CD4-positive, alpha-beta T cell treated with Interleukin-2 at 100 ng/mL for 4 hours (primary cell): ENCODE measurements at regions not wholly inside any gene's neighbourhood (a gene's known extent, or its start where the extent isn't known, plus 50 kb on each side); places are given as distances from the start of the nearest gene placed in this dataset.
A peak's percentile ranks its signal among the peaks of the same experiment; 100 is the strongest.
"Not testable (repeated sequence)": the region's sequence is repeated elsewhere in the genome, so short reads cannot be mapped to it uniquely, and the experiment has no call there.

Experiments
- DNase-seq: peaks from one replicate; pipeline ENCODE4 v3.0.0-alpha.2; 2020; ENCODE audit warnings: low spot score

DNA sequence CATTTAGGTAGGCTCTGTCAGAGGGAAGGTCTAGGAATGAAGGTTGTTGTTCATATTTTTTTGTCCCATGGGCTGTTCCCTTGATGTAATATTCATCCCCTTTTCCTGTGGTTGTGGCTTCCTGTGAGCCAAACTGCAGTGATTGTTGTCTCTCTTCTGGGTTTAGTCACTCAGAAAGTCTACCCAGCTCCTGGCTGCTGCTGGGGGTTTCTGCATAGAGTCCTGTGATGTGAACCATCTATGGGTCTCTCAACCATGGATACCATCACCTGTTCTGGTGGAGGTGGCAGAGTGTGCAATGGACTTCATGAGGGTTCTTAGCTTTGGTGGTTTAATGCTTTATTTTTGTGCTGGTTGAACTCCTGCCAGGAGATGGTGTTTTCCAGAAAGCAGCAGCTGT, 122.8 kb downstream of the ZC4H2 start:
- no peak for DNase-seq

DNA sequence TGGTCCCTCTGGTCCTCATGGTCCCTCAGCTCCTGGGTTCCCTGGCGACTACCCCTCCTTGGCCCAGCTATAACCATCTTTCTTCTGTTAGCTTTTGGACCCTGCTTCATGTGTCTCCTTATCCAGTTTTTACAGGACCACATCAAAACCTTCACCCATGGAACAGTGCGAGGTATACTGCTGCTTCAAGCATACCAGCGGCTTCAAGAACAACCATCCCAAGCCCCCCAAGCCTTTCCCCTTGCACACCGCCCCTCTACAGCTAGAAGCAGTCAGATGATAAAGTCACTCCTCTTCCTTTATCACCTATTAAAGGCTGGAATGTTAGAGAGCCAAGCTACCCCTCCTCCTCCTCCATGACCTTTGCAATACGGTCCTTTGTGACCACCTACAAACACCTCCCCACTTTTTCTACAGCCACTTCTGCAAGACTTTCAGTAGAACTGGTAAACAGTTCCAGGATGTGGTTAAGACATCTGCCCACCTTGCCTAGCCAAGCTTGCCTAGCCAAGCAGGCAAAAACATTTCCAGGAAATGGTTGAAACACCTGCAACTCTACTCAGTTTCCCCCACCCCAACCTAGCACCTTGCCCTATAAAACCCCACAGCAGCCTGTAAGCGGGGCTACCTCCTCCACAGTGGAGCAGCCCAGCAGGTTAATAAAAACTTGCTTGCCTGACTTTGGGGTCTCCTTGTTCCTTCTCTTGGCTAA, 125.7 kb downstream of the ZC4H2 start:
- DNase-seq, result peak; percentile 1

DNA sequence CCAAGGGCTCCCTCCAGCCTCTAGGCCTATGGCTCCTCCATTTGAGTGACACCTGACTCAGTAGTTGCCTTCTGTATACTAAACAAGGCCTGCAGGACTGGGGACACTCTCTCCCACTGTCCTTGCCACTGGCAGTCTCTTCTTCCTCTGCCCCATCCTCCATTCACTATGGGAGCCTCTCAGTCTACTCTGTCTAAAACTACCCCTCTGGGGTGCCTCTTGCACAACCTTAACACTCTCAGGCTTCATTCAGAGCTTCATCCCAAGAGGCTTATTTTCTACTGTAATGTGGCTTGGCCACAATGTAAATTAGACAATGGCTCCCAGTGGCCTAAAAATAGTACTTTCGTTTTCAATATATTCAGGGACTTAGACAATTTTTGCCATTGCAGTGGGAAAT, 133.0 kb downstream of the ZC4H2 start:
- DNase-seq, result no peak

DNA sequence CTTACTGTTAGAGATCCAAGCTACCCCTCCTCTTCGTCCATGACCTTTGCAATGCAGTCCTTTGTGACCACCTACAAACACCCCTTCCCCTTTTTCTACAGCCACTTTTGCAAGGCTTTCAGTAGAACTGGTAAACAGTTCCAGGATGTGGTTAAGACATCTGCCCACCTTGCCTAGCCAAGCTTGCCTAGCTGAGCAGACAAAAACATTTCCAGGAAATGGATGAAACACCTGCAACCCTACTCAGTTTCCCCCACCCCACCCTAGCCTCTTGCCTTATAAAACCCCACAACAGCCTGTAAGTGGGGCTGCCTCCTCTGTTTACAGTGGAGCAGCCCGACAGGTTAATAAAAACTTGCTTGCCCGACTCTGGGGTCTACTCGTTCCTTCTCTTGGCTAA, 133.8 kb downstream of the ZC4H2 start:
- peak; percentile 5 for DNase-seq

DNA sequence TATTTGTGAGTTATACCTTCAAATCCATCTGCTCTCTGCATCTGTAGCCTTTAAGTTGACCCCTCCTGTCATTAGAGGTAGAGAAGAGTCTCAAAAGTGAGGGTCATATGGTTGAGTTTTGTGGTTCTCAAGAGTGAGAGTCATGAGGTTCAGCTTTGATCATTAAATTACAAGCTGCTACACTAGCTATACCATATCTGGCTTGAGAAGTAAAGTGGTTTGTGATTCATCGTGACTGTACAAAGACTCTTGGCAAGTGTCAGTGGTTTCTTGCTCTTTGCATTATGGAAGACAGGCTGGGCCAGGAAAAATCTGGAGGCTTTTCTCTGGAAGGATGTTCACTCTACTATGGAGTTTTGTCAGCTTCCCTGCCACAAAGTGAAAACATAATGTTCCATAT, 170.6 kb downstream of the ZC4H2 start:
- DNase-seq, result no peak

DNA sequence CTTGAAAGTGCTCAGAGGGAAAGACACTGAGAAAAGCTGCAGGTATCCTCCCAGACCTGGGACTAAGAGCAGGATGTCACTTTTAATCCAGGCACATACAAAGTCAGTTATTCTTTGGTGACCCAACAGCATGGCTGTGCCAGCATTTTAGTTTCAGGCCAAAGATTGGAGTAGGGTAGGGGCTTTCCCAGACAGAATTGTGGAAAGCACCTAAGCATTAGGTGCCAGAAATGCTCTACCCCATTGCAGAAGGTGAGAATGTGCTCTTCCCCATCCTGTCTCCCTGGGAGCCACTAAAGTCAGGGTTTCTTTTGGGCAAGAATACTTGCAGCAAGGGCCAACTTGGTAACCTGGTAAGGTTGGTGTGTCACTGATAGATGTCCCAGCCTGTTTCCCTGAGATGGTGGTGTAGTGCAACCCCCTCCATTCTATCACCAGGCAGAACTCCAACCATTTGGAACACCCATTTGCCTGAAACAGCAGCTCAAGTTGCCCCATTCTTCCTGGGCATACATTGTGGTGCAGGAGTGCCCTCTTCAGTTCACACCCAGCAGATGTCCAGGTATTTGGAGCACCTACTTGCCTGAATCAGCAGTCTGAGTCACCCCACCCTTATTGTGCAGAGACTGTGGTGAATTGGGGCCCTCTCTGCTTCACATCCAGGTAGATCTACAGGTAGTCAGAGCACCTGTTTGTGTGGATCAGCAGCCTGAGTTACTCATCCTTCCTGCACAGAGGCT, 183.5 kb downstream of the ZC4H2 start:
- no peak for DNase-seq

DNA sequence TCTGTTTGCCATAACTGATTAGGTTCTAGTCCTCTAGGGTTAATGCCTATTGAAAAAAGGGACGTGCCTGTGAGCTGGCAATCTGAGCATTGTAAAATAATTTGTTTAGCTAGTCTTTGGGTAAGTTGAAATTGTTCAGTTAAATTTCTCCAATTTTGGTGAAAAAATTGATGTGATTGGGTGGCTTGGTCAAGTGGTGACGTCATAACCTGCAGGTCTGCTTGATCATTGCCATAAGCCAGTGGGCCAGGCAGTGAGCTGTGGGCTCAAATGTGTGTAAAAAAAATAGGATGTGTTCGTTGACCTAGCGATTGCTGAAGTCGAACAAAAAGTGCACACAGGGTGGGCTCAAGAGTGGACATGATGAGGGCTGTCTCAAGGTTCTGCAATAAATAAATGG, 193.3 kb downstream of the ZC4H2 start:
- no peak for DNase-seq

DNA sequence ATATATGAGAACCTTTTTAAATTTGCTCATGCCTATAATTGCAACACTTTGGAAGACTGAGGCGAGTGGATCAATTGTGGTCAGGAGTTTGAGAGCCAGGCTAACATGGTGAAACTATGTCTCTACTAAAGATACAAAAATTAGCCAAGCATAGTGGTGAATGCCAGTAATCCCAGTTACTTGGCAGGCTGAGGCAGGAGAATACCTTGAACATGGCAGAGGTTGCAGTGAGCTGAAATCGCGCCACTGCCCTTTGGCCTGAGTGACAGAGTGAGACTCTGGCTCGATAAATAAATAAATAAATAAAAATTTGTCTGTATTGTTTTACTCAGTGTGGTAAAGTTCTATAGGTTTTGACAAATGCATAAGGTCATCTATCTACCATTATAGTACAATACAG, 218.2 kb downstream of the ZC4H2 start:
- DNase-seq, result no peak

DNA sequence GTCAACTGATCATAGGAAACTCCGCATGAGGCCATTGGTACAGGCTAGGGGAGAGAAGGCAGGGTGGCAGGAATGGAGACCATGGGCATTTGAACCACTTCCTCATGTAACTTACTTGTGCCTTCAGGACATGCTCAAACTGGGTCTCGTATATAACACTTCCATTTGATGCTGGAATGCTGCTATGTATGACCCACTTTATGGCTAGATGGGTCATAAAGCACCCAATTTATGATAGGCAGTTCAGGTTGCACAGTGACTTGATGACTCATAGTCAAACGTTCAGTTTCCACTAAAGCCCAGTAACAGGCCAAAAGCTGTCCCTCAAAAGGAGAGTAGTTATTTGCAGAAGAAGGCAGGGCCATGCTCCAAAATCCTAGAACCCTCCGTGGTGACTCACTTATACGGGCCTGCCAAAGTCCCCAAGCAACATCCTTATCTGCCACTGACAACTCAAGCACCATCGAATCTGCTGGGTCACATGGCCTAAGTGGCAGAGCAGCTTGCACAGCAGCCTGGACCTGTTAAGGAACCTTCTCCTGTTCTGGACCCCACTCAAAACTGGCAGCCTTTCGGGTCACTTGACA, 236.4 kb downstream of the ZC4H2 start:
- DNase-seq, result no peak

DNA sequence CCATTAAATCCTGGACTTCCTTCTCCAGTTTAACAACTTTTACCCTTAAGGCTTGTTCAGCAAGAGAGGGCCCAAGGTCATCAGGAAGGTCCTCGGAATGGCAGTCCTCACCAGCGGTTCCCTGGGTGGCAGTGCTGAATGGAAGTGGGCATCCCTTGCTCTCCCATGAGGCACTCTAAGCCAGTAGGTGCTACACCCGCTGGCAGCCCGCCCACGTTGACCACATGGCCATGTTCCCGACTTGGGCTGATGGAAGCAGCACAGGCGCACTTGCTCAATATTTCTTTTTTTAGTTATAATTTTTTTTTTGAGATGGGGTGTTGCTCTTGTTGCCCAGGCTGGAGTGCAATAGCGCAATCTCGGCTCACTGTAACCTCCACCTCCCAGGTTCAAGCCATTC, 277.9 kb downstream of the ZC4H2 start:
- no peak for DNase-seq

DNA sequence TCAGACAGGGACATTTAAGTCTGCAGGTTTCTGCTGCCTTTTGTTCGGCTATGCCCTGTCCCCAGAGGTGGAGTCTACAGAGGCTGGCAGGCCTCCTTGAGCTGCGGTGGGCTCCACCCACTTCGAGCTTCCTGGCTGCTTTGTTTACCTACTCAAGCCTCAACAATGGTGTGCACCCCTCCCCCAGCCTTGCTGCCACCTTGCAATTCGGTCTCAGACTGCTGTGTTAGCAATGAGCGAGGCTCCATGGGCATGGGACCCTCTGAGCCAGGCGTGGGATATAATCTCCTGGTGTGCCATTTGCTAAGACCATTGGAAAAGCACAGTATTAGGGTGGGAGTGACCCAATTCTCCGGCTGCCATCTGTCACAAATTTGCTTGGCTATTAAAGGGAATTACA, 280.9 kb downstream of the ZC4H2 start:
- DNase-seq, result not testable (repeated sequence)

DNA sequence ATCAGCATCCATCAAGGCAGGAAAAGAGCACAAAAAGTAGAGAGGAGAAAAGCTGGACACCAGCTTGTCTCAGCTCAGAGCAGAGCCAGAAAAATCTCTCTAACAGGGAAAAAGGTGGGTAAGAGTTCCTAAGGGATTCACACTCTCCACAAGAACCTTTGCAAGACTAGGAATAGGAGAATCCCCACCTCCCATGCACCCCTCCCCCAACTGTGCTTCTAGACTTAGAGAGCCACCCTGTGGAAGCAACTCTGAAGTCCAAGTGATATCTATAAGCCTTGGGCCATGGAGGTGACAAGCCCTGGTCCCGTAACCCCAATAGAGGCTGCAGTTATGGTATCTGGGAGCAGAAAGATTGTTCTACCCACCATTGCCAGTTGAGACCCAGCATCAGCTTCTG, 267.6 kb upstream of the MTMR8 start:
- DNase-seq, result no peak

DNA sequence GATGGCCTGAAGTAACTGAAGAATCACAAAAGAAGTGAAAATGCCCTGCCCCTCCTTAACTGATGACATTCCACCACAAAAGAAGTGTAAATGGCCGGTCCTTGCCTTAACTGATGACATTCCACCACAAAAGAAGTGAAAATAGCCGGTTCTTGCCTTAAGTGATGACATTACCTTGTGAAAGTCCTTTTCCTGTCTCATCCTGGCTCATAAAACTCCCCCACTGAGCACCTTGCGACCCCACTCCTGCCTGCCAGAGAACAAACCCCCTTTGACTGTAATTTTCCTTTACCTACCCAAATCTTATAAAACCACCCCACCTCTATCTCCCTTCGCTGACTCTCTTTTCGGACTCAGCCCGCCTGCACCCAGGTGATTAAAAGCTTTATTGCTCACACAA, 262.0 kb upstream of the MTMR8 start:
- not testable (repeated sequence) for DNase-seq

DNA sequence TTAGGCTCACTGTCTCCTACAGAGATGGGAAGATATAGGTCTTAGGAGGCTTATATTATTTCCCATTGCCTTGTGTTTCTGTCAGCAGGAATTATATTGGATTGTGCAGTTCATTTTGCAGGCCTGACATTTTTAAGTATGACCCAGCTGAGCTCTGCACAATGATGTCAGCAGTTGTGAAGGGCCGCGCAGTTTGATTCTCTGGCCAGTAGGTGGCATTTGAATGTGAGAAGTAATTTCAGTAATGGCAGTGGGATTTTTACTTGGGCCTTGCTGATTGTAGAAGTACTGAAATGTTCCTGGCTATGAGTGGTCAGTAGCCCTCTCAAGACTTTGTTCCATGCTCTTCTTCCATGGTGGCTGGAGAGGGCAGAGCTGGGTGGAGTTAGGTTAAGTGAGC, 247.2 kb upstream of the MTMR8 start:
- DNase-seq, result no peak
